GM12891 (cell line): ENCODE measurements at regions not wholly inside any gene's neighbourhood (a gene's known extent, or its start where the extent isn't known, plus 50 kb on each side); places are given as distances from the start of the nearest gene placed in this dataset.

Experiments
- POLR2A ChIP-seq: IDR thresholded peaks from 2 replicates; pipeline ENCODE4 v1.6.1; 2011; ENCODE audit warnings: low read depth, low read length, control low read depth
- POLR2AphosphoS5 ChIP-seq: IDR thresholded peaks from 2 replicates; pipeline ENCODE4 v1.6.1; 2011; ENCODE audit warnings: low read depth, low read length, control low read depth
- SPI1 ChIP-seq: IDR thresholded peaks from 2 replicates; pipeline ENCODE4 v1.6.1; 2011; ENCODE audit warnings: low read depth, low read length, control low read depth
- TAF1 ChIP-seq: IDR thresholded peaks from 2 replicates; pipeline ENCODE4 v1.6.1; 2011; ENCODE audit warnings: low read depth, low read length, control low read depth

GRCh38 chr10:2438248-2438939 is 629.0 kb upstream of the PFKP start:
- TF ChIP-seq POLR2A (no peak), TAF1 (no peak), POLR2AphosphoS5 (no peak), SPI1 (no peak)
